AG10803 (cell line): ENCODE measurements at regions not wholly inside any gene's neighbourhood (a gene's known extent, or its start where the extent isn't known, plus 50 kb on each side); places are given as distances from the start of the nearest gene placed in this dataset.
A peak's percentile ranks its signal among the peaks of the same experiment; 100 is the strongest.
"Not testable (repeated sequence)": the region's sequence is repeated elsewhere in the genome, so short reads cannot be mapped to it uniquely, and the experiment has no call there.

Experiments used
- DNase-seq: peaks from one replicate; pipeline ENCODE4 v3.0.0; 2010; ENCODE audit warnings: low read depth
- H3K4me3 ChIP-seq: 2 replicates; pipeline ENCODE4 v1.5.1; 2011; ENCODE audit warnings: mild to moderate bottlenecking, low read length, control low read depth
- TF ChIP-seq, protein P1 (sequence below): conservative IDR thresholded peaks from 2 replicates; pipeline ENCODE4 v1.5.1; 2011; ENCODE audit warnings: mild to moderate bottlenecking, low read length, control low read depth, inconsistent platforms

DNA sequence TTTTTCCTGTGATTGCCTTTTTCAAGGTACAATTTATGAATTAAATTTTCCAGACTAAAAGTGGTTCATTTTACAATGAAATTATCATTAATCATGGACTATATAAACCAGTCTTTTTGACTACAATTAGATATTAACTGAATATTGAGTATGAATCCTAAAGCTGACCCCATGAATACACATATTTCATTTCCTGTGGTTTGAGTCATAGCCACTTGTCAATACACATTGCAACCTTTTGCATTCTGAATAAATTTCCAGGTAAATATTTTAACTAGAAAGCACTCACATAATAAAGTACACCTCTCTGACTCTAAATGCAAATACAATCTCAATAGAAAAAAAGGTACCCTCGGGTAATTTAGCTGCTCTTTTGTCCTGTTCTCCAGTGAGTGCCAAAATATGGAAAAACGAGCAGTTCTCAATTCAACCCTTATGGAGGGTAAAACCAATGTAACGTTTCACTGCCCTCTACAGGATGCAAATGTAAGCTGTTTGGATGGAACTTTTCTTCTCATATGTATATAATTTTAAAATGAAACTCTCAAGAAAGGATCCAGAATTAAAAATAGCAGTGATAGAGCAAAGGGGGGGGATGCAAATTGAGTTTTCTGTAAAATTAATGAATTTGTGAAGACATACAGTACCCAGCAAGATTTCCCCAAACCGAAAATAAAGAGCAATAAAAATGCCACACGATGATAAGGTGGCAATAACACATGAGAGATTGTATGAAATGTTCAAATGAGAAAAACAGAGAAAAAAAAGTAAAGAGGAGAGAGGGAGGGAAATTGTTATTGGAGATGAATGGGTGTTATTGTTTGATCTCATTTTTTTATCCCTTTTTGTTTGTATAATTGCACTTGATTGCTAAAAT, 1795.7 kb upstream of the PIK3C3 start:
- TF ChIP-seq, protein P1, sequence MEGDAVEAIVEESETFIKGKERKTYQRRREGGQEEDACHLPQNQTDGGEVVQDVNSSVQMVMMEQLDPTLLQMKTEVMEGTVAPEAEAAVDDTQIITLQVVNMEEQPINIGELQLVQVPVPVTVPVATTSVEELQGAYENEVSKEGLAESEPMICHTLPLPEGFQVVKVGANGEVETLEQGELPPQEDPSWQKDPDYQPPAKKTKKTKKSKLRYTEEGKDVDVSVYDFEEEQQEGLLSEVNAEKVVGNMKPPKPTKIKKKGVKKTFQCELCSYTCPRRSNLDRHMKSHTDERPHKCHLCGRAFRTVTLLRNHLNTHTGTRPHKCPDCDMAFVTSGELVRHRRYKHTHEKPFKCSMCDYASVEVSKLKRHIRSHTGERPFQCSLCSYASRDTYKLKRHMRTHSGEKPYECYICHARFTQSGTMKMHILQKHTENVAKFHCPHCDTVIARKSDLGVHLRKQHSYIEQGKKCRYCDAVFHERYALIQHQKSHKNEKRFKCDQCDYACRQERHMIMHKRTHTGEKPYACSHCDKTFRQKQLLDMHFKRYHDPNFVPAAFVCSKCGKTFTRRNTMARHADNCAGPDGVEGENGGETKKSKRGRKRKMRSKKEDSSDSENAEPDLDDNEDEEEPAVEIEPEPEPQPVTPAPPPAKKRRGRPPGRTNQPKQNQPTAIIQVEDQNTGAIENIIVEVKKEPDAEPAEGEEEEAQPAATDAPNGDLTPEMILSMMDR = peak; percentile 60
- H3K4me3 ChIP-seq = no peak overlapping the region
- DNase-seq = peak; percentile 21

DNA sequence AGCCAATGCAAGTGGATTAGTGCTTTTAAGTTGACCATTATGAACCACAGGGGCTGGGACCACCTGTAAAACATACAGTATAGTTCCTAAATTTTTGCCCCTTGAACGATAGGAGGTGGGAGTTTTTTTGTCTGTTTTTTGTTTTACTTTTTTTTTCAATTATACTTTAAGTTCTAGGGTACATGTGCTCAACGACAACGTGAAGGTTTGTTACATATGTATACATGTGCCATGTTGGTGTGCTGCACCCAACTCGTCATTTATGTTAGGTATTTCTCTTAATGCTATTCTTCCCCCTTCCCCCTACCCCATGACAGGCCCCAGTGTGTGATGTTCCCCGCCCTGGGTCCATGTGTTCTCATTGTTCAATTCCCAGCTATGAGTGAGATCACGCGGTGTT, 1797.9 kb upstream of the PIK3C3 start:
- TF ChIP-seq, protein P1 = no peak
- no peak for DNase-seq
- no peak overlapping the region for H3K4me3 ChIP-seq

DNA sequence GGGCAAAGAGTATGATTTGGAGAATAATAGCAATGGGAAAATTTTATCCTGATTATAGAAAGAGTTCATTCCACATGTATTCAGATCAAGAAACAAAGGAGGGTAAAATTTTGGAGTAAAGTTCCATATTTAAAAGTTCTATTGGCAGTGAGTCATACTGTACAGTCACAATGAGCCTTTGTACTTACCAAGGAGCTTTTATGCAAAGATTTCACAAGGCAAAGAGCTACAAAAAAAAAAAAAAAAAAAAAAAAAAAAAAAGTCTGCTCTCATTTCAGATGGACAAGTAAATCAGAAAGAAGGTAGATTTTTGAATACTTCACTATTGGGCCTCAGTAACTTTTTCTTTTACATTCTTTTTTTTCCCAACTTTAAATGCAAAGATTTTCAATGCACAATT, 1802.2 kb upstream of the PIK3C3 start:
- TF ChIP-seq, protein P1 = no peak
- no peak for DNase-seq
- H3K4me3 ChIP-seq = no peak overlapping the region

DNA sequence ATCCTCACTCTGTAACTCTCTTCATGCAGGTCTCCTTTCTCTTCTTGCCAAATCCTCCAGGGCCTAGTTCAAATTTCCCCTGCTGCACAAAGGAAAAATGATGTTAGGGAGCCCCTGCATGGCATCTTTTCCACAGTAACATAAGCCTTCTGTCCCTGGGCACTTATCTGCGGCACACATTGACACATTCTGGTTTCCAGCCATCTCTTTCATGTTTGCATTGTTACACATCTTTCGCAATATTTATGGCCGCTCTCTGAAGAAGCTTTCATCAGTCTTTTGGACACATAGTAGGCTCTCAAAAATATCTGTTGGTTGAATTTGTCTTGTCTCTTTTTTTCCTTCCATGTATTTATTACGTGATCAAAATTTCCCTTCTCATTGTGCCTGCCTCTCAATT, 1806.1 kb upstream of the PIK3C3 start:
- no peak for DNase-seq
- no peak overlapping the region for H3K4me3 ChIP-seq
- TF ChIP-seq, protein P1 = no peak

DNA sequence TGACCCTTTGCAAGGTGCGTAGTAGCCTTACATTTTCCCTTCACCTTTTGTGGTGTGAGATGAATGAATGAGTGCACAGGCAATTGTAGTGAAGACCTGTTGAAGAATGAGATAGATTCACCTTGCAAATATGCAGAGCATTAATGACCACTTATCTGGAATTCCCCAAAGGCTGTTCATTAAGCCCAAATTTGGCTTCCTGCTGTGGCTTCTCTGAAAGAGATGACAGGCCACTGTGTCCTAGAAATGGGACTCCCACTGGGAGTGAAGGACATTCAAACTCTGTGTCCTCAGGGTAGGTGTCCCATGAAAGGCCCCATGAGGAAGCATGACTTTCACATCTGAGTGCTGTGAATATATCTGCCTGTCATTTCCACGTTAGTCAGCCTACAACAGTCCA, 1821.8 kb upstream of the PIK3C3 start:
- no peak for DNase-seq
- H3K4me3 ChIP-seq = no peak overlapping the region
- TF ChIP-seq, protein P1 = no peak

DNA sequence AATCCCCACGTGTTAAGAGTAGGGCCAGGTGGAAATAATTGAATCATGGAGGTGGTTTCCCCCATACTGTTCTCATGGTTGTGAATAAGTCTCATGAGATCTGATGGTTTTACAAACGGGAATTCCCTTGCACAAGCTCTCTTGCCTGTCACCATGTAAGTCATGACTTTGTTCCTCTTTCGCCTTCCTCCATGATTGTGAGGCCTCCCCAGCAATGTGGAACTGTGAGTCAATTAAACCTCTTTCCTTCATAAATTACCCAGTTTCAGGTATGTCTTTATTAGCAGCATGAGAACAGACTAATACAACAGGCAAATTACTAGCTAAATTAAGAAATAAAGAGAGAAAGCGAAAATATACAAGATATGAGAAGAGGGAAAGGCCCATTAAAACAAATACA, 1822.6 kb upstream of the PIK3C3 start:
- H3K4me3 ChIP-seq, DNase-seq: not testable (repeated sequence)

DNA sequence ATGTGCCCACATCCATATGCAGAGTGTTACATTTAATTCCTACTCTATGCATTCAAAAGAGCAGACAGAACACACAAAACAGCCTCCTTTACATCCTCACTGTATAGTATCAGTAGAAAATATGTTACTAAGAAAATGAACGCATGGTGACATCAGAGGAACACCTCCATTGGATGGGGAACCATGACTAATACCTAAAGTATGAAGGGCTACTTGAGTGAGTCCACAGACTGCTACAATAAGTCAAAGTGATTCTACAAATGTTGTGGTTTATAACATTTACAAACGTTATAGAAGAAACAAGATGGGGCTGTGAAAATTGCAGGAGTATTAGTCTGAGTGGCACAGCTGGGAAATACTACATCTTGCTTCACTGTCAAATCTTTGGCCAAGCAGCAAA, 1830.9 kb upstream of the PIK3C3 start:
- no peak for DNase-seq
- no peak overlapping the region for H3K4me3 ChIP-seq
- TF ChIP-seq, protein P1 = no peak
